ENCODE measurements at regions not wholly inside any gene's neighbourhood (a gene's known extent, or its start where the extent isn't known, plus 50 kb on each side); places are given as distances from the start of the nearest gene placed in this dataset.

DNA sequence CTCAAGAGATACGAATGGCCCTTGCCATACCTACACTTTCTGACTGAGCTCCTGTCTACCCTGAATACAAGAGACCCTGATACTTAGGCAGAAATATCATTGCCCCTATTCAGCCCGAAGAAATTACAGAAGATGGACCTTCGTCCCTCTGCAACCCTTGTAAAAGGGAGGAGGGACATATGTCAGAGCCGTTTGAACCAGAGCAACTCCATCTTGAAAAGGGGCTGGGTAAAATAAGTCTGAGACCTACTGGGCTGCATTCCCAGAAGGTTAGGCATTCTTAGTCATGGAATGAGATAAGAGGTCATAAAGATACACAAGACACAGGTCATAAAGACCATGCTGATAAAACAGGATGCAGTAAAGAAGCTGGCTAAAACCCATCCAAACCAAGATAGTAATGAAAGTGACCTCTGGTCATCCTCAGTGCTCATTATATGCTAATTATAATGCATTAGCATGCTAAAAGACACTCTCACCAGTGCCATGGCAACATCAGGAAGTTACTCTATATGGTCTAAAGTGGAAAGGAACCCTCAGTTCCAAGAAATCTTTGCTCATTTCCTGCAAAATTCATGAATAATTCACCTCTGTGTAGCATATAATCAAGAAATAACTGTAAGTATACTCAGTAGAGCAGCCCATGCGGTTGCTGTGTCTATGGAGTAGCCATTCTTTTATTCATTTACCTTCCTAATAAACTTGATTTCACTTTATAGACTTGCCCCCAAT, 49.7 kb upstream of the GPD1L start:
- TF ChIP-seq NANOG (IDR thresholded peaks at IDR 0.05; ENCODE audit: borderline replicate concordance) (no peak), EZH2 (IDR thresholded peaks at IDR 0.05; ENCODE audit: low read depth, unreplicated experiment) (no peak), POLR2AphosphoS5 (IDR thresholded peaks at IDR 0.05; ENCODE audit: low read depth) (no peak), JUNB (IDR thresholded peaks at IDR 0.05; ENCODE audit: unreplicated experiment) (no peak), ZNF114 (CRISPR knock-in tag; IDR thresholded peaks at IDR 0.05) (no peak), ZNF331 (CRISPR knock-in tag; IDR thresholded peaks at IDR 0.05; ENCODE audit: low read depth) (no peak), CREB1 (CRISPR knock-in tag; IDR thresholded peaks at IDR 0.05; ENCODE audit: low read depth) (no peak), EZH2phosphoT487 (IDR thresholded peaks at IDR 0.05; ENCODE audit: unreplicated experiment) (no peak)
- TF ChIP-seq, protein P1, sequence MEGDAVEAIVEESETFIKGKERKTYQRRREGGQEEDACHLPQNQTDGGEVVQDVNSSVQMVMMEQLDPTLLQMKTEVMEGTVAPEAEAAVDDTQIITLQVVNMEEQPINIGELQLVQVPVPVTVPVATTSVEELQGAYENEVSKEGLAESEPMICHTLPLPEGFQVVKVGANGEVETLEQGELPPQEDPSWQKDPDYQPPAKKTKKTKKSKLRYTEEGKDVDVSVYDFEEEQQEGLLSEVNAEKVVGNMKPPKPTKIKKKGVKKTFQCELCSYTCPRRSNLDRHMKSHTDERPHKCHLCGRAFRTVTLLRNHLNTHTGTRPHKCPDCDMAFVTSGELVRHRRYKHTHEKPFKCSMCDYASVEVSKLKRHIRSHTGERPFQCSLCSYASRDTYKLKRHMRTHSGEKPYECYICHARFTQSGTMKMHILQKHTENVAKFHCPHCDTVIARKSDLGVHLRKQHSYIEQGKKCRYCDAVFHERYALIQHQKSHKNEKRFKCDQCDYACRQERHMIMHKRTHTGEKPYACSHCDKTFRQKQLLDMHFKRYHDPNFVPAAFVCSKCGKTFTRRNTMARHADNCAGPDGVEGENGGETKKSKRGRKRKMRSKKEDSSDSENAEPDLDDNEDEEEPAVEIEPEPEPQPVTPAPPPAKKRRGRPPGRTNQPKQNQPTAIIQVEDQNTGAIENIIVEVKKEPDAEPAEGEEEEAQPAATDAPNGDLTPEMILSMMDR (conservative IDR thresholded peaks at IDR 0.05; ENCODE audit: low read depth in 2 of 2): no peak
- TF ChIP-seq, protein P2, sequence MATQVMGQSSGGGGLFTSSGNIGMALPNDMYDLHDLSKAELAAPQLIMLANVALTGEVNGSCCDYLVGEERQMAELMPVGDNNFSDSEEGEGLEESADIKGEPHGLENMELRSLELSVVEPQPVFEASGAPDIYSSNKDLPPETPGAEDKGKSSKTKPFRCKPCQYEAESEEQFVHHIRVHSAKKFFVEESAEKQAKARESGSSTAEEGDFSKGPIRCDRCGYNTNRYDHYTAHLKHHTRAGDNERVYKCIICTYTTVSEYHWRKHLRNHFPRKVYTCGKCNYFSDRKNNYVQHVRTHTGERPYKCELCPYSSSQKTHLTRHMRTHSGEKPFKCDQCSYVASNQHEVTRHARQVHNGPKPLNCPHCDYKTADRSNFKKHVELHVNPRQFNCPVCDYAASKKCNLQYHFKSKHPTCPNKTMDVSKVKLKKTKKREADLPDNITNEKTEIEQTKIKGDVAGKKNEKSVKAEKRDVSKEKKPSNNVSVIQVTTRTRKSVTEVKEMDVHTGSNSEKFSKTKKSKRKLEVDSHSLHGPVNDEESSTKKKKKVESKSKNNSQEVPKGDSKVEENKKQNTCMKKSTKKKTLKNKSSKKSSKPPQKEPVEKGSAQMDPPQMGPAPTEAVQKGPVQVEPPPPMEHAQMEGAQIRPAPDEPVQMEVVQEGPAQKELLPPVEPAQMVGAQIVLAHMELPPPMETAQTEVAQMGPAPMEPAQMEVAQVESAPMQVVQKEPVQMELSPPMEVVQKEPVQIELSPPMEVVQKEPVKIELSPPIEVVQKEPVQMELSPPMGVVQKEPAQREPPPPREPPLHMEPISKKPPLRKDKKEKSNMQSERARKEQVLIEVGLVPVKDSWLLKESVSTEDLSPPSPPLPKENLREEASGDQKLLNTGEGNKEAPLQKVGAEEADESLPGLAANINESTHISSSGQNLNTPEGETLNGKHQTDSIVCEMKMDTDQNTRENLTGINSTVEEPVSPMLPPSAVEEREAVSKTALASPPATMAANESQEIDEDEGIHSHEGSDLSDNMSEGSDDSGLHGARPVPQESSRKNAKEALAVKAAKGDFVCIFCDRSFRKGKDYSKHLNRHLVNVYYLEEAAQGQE (IDR thresholded peaks at IDR 0.05; ENCODE audit: unreplicated experiment): no peak
- TF ChIP-seq, protein P3, sequence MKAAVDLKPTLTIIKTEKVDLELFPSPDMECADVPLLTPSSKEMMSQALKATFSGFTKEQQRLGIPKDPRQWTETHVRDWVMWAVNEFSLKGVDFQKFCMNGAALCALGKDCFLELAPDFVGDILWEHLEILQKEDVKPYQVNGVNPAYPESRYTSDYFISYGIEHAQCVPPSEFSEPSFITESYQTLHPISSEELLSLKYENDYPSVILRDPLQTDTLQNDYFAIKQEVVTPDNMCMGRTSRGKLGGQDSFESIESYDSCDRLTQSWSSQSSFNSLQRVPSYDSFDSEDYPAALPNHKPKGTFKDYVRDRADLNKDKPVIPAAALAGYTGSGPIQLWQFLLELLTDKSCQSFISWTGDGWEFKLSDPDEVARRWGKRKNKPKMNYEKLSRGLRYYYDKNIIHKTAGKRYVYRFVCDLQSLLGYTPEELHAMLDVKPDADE (IDR thresholded peaks at IDR 0.05): no peak
- TF ChIP-seq, protein P4, sequence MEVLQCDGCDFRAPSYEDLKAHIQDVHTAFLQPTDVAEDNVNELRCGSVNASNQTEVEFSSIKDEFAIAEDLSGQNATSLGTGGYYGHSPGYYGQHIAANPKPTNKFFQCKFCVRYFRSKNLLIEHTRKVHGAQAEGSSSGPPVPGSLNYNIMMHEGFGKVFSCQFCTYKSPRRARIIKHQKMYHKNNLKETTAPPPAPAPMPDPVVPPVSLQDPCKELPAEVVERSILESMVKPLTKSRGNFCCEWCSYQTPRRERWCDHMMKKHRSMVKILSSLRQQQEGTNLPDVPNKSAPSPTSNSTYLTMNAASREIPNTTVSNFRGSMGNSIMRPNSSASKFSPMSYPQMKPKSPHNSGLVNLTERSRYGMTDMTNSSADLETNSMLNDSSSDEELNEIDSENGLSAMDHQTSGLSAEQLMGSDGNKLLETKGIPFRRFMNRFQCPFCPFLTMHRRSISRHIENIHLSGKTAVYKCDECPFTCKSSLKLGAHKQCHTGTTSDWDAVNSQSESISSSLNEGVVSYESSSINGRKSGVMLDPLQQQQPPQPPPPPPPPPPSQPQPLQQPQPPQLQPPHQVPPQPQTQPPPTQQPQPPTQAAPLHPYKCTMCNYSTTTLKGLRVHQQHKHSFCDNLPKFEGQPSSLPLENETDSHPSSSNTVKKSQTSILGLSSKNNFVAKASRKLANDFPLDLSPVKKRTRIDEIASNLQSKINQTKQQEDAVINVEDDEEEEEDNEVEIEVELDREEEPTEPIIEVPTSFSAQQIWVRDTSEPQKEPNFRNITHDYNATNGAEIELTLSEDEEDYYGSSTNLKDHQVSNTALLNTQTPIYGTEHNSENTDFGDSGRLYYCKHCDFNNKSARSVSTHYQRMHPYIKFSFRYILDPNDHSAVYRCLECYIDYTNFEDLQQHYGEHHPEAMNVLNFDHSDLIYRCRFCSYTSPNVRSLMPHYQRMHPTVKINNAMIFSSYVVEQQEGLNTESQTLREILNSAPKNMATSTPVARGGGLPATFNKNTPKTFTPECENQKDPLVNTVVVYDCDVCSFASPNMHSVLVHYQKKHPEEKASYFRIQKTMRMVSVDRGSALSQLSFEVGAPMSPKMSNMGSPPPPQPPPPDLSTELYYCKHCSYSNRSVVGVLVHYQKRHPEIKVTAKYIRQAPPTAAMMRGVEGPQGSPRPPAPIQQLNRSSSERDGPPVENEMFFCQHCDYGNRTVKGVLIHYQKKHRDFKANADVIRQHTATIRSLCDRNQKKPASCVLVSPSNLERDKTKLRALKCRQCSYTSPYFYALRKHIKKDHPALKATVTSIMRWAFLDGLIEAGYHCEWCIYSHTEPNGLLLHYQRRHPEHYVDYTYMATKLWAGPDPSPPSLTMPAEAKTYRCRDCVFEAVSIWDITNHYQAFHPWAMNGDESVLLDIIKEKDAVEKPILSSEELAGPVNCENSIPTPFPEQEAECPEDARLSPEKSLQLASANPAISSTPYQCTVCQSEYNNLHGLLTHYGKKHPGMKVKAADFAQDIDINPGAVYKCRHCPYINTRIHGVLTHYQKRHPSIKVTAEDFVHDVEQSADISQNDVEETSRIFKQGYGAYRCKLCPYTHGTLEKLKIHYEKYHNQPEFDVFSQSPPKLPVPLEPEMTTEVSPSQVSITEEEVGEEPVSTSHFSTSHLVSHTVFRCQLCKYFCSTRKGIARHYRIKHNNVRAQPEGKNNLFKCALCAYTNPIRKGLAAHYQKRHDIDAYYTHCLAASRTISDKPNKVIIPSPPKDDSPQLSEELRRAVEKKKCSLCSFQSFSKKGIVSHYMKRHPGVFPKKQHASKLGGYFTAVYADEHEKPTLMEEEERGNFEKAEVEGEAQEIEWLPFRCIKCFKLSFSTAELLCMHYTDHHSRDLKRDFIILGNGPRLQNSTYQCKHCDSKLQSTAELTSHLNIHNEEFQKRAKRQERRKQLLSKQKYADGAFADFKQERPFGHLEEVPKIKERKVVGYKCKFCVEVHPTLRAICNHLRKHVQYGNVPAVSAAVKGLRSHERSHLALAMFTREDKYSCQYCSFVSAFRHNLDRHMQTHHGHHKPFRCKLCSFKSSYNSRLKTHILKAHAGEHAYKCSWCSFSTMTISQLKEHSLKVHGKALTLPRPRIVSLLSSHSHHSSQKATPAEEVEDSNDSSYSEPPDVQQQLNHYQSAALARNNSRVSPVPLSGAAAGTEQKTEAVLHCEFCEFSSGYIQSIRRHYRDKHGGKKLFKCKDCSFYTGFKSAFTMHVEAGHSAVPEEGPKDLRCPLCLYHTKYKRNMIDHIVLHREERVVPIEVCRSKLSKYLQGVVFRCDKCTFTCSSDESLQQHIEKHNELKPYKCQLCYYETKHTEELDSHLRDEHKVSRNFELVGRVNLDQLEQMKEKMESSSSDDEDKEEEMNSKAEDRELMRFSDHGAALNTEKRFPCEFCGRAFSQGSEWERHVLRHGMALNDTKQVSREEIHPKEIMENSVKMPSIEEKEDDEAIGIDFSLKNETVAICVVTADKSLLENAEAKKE (CRISPR knock-in tag; IDR thresholded peaks at IDR 0.05): no peak
